ENCODE measurements at regions not wholly inside any gene's neighbourhood (a gene's known extent, or its start where the extent isn't known, plus 50 kb on each side); places are given as distances from the start of the nearest gene placed in this dataset.

- no peak for DNase-seq (ENCODE audit: extremely low spot score in 2 of 2)
- H3K4me1 ChIP-seq, result no peaks in the 10 kb centered on the region
- no peaks in the 10 kb centered on the region for H3K9me3 ChIP-seq
- TF ChIP-seq POLR2AphosphoS5 (IDR thresholded peaks at IDR 0.05; ENCODE audit: insufficient read depth in 1 of 2, low read depth in 1 of 2), result no peak
- no peak for TF ChIP-seq CTCF (IDR thresholded peaks at IDR 0.05)
- no peak for TF ChIP-seq POLR2A (IDR thresholded peaks at IDR 0.05)
- intact Hi-C loops (cut with DNase I), result no loop called here
- no peaks in the 10 kb centered on the region for H3K36me3 ChIP-seq
- H3K27me3 ChIP-seq, result no peaks in the 10 kb centered on the region
- no peak overlapping the region for H3K4me3 ChIP-seq
- H3K27ac ChIP-seq, result no peak overlapping the region
Observed at GRCh38 chr9:88326936-88327335, 61.3 kb upstream of the SPIN1 start.

- Histone ChIP-seq H3K36me3 (no peaks in the 10 kb centered on the region), H3K4me1 (no peaks in the 10 kb centered on the region), H3K4me3 (no peak overlapping the region), H3K27ac (no peak overlapping the region), H3K27me3 (no peaks in the 10 kb centered on the region), H3K9me3 (no peaks in the 10 kb centered on the region)
- intact Hi-C loops (cut with DNase I), result no loop called here
- no peak for DNase-seq (ENCODE audit: extremely low spot score in 2 of 2)
- TF ChIP-seq CTCF (IDR thresholded peaks at IDR 0.05) (no peak), POLR2AphosphoS5 (IDR thresholded peaks at IDR 0.05; ENCODE audit: insufficient read depth in 1 of 2, low read depth in 1 of 2) (no peak)
Observed at GRCh38 chr9:88326015-88326414, 62.2 kb upstream of the SPIN1 start.

- H3K4me1 ChIP-seq, result no peaks in the 10 kb centered on the region
- no peak for DNase-seq (ENCODE audit: extremely low spot score in 2 of 2)
- no peak overlapping the region for H3K27ac ChIP-seq
- no peaks in the 10 kb centered on the region for H3K27me3 ChIP-seq
- H3K4me3 ChIP-seq, result no peak overlapping the region
- intact Hi-C loops (cut with DNase I), result no loop called here
- no peaks in the 10 kb centered on the region for H3K9me3 ChIP-seq
- no peak for TF ChIP-seq CTCF (IDR thresholded peaks at IDR 0.05)
- no peak for TF ChIP-seq POLR2AphosphoS5 (IDR thresholded peaks at IDR 0.05; ENCODE audit: insufficient read depth in 1 of 2, low read depth in 1 of 2)
- no peak for TF ChIP-seq POLR2A (IDR thresholded peaks at IDR 0.05)
- no peaks in the 10 kb centered on the region for H3K36me3 ChIP-seq
Observed at GRCh38 chr9:88322906-88323566, 65.2 kb upstream of the SPIN1 start.

- no peaks in the 10 kb centered on the region for H3K4me1 ChIP-seq
- no peak for TF ChIP-seq POLR2A (IDR thresholded peaks at IDR 0.05)
- no peak for TF ChIP-seq POLR2AphosphoS5 (IDR thresholded peaks at IDR 0.05; ENCODE audit: insufficient read depth in 1 of 2, low read depth in 1 of 2)
- no peak for TF ChIP-seq CTCF (IDR thresholded peaks at IDR 0.05)
- H3K4me3 ChIP-seq, result no peak overlapping the region
- H3K9me3 ChIP-seq, result no peaks in the 10 kb centered on the region
- H3K27ac ChIP-seq, result no peak overlapping the region
- no peaks in the 10 kb centered on the region for H3K27me3 ChIP-seq
- H3K36me3 ChIP-seq, result no peaks in the 10 kb centered on the region
- intact Hi-C loops (cut with DNase I), result no loop called here
- no peak for DNase-seq (ENCODE audit: extremely low spot score in 2 of 2)
Observed at GRCh38 chr9:88321764-88322163, 66.5 kb upstream of the SPIN1 start.

- intact Hi-C loops (cut with DNase I), result no loop called here
- Histone ChIP-seq H3K27me3 (no peaks in the 10 kb centered on the region), H3K36me3 (no peaks in the 10 kb centered on the region), H3K4me3 (no peak overlapping the region), H3K4me1 (no peaks in the 10 kb centered on the region), H3K9me3 (no peaks in the 10 kb centered on the region), H3K27ac (no peak overlapping the region)
- DNase-seq (ENCODE audit: extremely low spot score in 2 of 2), result no peak
- TF ChIP-seq POLR2AphosphoS5 (IDR thresholded peaks at IDR 0.05; ENCODE audit: insufficient read depth in 1 of 2, low read depth in 1 of 2) (no peak), POLR2A (IDR thresholded peaks at IDR 0.05) (no peak), CTCF (IDR thresholded peaks at IDR 0.05) (no peak)
Observed at GRCh38 chr9:88320748-88321415, 67.4 kb upstream of the SPIN1 start.
